HG03521 (cell line): ENCODE measurements at regions not wholly inside any gene's neighbourhood (a gene's known extent, or its start where the extent isn't known, plus 50 kb on each side); places are given as distances from the start of the nearest gene placed in this dataset.

ENCODE experiments used
- ATAC-seq: cut with Tn5 transposase; IDR thresholded peaks from one replicate; pipeline ENCODE4 v1.9.1; 2021; ENCODE audit warnings: mild to moderate bottlenecking, moderate library complexity; ENCODE audit not compliant: unreplicated experiment

- ATAC-seq, result no peak
These were observed 220.1 kb upstream of the SOX9 start for GRCh38 chr17:71900621-71901229.

- ATAC-seq, result no peak
These were observed 217.8 kb upstream of the SOX9 start for GRCh38 chr17:71902894-71903506.

- no peak for ATAC-seq
These were observed 215.3 kb upstream of the SOX9 start for GRCh38 chr17:71905376-71906031.

GRCh38 chr17:71909155-71909554 lies 211.7 kb upstream of the SOX9 start:
- no peak for ATAC-seq

GRCh38 chr17:71910002-71910401 lies 210.8 kb upstream of the SOX9 start:
- no peak for ATAC-seq

- no peak for ATAC-seq
These were observed 206.8 kb upstream of the SOX9 start for GRCh38 chr17:71914042-71914441.

GRCh38 chr17:71914812-71915211 lies 206.0 kb upstream of the SOX9 start:
- ATAC-seq, result no peak

- no peak for ATAC-seq
These were observed 203.1 kb upstream of the SOX9 start for GRCh38 chr17:71917715-71918114.

- ATAC-seq, result no peak
These were observed 201.6 kb upstream of the SOX9 start for GRCh38 chr17:71919186-71919585.

- ATAC-seq, result no peak
These were observed 200.9 kb upstream of the SOX9 start for GRCh38 chr17:71919896-71920295.

- no peak for ATAC-seq
These were observed 199.0 kb upstream of the SOX9 start for GRCh38 chr17:71921796-71922195.

GRCh38 chr17:71922439-71922838 lies 198.4 kb upstream of the SOX9 start:
- ATAC-seq, result no peak

- no peak for ATAC-seq
These were observed 193.9 kb upstream of the SOX9 start for GRCh38 chr17:71926746-71927398.

- ATAC-seq, result no peak
These were observed 187.5 kb upstream of the SOX9 start for GRCh38 chr17:71933306-71933705.

- ATAC-seq, result no peak
These were observed 186.3 kb upstream of the SOX9 start for GRCh38 chr17:71934520-71934919.

- no peak for ATAC-seq
These were observed 185.5 kb upstream of the SOX9 start for GRCh38 chr17:71935341-71935740.

GRCh38 chr17:71936977-71937376 lies 183.8 kb upstream of the SOX9 start:
- no peak for ATAC-seq

- ATAC-seq, result no peak
These were observed 182.9 kb upstream of the SOX9 start for GRCh38 chr17:71937914-71938313.

- no peak for ATAC-seq
These were observed 182.3 kb upstream of the SOX9 start for GRCh38 chr17:71938340-71939010.

- no peak for ATAC-seq
These were observed 178.9 kb upstream of the SOX9 start for GRCh38 chr17:71941920-71942319.

GRCh38 chr17:71942626-71943025 lies 178.2 kb upstream of the SOX9 start:
- ATAC-seq, result no peak
